NOMO-1 treated with DMSO at 0.1 percent for 48 hours (cell line): ENCODE measurements at regions not wholly inside any gene's neighbourhood (a gene's known extent, or its start where the extent isn't known, plus 50 kb on each side); places are given as distances from the start of the nearest gene placed in this dataset.

ENCODE experiments used
- DNase-seq: peaks from one replicate; lab custom pipeline; 2025; ENCODE audit not compliant: unreplicated experiment; lab: John Stamatoyannopoulos, UW

GRCh38 chr10:61157182-61157581 is 213.2 kb upstream of the RHOBTB1 start:
- DNase-seq, result no peak

DNA sequence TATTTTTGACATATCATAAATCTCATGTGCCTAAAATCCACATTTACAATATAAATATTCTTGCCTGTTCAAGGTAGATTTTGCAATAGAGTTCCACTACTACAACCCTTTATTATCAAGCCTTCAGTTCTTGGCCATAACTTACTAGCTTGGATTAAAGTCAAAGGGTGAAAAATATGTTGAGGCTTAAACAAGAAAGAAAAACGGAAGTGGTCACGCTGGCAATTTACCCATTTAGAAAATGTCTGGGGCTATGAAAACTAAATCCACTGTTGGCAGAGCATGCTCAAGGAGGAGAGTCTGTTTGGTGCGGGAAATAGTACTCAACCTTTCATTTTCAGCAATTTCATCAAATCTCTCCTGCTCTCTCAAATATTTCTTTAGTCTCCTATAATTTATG is 209.8 kb upstream of the RHOBTB1 start:
- DNase-seq, result peak; percentile 54

- no peak for DNase-seq
These were observed 207.1 kb upstream of the RHOBTB1 start for GRCh38 chr10:61151059-61151458.

- DNase-seq, result no peak
These were observed 204.5 kb upstream of the RHOBTB1 start for GRCh38 chr10:61148451-61148850.

DNA sequence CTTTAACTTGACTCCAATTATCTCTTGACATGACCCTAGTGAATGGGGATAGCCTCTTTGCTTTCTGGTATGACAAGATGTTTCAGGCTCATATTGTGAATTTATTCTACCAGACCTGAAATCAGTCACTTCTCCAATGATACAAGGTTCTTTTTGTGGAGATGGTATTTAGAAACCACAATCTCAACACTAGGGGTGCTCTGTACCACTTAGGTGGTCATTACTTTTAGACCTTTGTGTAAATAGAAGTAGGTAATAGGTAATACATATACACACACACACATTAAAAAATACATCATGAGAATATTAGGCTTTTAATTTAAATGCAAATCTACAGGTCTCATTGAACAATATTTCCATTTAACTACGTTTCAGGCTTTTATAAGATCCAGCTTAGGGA is 199.0 kb upstream of the RHOBTB1 start:
- DNase-seq, result no peak

GRCh38 chr10:61140765-61141392 is 196.9 kb upstream of the RHOBTB1 start:
- DNase-seq, result peak; percentile 28

- DNase-seq, result no peak
These were observed 195.6 kb upstream of the RHOBTB1 start for GRCh38 chr10:61139592-61139953.

DNA sequence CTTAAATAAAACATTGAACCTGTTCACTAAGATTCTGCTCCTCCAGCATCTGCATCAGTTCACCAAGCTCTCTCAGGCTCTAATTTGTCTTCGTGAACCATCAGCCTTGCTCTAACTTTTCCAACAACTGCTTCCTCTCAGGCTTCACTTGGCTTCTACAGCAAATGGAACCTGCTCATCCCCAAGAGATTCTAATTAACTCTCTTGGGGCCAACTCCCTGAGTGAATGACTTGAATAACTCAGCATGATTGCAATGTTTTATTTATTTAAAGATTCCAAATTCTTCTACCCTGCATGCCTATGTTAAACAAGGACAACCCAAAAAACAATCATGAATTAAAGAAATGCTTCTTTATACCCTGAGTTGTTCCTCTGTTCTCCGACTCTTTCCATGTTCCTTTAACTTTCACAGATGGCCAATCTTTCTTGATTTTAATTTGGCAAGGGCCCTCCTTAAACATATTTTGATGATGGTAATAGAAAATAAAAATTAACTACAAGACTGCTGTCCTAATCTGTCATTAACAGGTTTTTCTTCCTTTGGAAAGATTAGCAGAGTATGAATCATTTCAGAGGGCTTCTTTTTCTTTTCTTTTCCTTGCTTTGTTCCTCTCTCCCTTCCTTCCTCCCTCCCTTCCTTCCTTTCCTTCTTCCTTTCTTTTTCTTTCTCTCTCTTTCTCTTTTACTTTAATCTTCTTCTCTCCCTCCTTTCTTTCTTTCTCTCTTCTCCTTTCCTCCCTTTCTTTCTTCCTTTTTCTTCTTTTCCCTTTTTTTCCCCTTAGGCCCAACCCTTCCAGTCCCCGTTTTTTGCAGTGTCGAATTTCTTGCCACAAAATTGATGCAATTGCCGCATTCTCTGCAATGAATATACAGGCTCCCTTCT is 195.0 kb upstream of the RHOBTB1 start:
- DNase-seq, result no peak

- DNase-seq, result no peak
These were observed 192.2 kb upstream of the RHOBTB1 start for GRCh38 chr10:61136139-61136538.

- no peak for DNase-seq
These were observed 191.3 kb upstream of the RHOBTB1 start for GRCh38 chr10:61135276-61135721.

DNA sequence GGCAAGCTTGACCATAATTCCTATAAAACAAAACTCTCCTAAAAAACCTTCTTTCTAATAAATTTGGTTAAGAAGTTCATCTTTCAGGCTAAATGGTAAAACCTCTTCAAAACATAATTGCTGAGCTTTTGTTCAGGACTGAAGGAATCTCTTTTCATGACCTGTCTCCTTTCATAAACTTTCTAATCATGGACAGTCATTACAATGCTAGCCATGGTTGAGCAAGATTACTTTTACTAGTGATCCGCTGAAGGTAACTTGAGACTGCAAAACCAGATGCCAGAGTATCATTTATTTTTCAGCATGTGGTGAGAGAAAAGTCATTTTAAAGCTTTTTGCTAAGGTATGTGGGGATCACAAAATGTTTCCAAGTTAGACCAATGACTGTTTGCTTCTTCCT is 186.4 kb upstream of the RHOBTB1 start:
- no peak for DNase-seq

GRCh38 chr10:61128196-61128595 is 184.2 kb upstream of the RHOBTB1 start:
- no peak for DNase-seq

GRCh38 chr10:61125560-61126170 is 181.7 kb upstream of the RHOBTB1 start:
- DNase-seq, result no peak

DNA sequence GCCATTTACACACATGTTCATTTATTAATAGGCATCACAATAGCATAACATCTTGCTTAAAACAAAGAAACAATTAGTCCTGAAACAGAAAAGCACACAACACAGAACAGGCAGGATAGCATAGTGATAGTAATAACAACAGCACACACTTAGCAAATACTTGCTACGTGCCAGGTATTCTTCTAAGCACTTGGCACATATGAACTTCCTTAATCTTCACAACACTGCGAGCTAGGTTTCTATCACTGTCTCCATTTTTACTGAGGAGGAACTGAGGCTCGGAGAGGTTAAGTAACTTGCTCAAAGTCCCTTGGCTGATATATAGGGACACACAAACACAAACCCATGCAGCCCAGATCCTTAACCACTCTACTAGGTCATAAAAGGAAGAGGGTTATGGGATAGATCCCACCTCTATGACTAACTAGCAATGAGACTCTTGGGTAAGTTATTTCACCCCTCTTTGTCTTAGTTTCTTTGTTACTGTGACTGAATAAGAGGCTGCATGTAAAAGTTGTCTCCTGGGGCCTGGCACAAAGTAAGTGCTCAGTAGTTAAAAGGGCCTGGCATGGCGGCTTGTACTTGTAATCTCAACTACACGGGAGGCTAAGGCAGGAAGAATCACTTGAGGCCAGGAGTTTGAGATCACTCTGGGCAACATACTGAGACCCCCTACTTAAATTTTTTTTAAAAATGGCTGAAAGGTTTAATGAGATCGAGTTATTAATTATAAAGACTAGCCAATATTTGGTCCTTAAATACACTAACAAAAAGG is 181.0 kb upstream of the RHOBTB1 start:
- peak; percentile 2 for DNase-seq

DNA sequence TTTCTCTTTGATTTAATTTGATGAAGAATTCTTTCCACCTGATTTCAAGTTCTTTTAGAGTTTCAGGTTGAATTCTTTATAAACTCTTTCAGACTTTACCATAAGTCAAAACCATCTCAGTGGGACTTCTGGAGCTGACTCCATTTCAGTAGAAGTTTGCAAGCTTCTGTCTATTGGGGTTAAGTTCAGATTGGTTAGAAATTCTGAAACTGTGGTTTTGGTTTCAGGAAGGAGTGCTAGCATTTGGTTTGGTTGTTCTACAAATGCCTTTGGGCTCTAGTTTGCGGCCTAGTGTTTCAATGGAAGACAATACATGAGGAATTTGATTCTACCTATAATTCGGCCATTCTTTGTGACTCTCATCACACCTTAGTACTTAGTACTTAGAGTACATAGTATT is 176.8 kb upstream of the RHOBTB1 start:
- DNase-seq, result no peak

- DNase-seq, result no peak
These were observed 175.6 kb upstream of the RHOBTB1 start for GRCh38 chr10:61119573-61119972.

GRCh38 chr10:61115897-61116296 is 171.9 kb upstream of the RHOBTB1 start:
- DNase-seq, result no peak

DNA sequence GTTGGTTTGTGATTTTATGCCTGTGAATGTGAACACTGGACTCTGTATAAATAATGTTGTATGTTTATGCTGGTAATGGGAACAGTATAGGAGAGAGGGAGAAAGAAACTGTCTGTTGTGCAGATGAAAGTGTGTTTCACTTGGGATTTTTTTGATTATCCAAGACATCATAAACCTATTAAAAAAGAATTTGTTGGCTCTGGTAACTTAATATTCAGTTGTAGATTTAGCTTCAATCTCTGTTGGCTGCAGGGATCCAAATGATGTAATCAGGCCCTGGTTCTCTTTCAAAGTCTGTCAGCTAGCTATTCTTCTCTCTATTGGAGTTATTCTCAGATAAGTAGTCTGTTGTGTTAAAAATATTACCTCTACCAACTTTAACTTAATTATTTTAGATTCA is 168.8 kb upstream of the RHOBTB1 start:
- DNase-seq, result no peak

DNA sequence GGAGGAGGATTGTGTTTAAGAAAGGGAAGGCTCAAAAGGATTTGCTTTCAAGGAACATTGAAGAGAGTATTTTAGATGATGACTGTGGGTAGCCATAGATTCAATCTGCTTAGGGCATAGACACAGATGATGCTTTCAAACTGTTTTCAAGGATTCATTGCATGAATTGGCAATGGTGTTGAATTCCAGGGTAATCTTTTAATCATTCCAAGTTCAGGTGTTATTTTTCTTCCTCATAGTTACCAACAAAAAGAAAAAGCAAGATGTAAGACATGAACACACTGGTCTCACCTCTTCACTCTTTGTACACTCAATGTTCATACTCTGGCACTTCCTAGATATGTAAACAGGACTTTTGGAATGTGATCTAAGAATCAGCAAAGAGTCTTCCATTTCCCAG is 167.0 kb upstream of the RHOBTB1 start:
- no peak for DNase-seq

- no peak for DNase-seq
These were observed 166.3 kb upstream of the RHOBTB1 start for GRCh38 chr10:61110188-61110844.

GRCh38 chr10:61108915-61109314 is 164.9 kb upstream of the RHOBTB1 start:
- DNase-seq, result no peak
